ENCODE measurements at regions not wholly inside any gene's neighbourhood (a gene's known extent, or its start where the extent isn't known, plus 50 kb on each side); places are given as distances from the start of the nearest gene placed in this dataset.
"Not testable (repeated sequence)": the region's sequence is repeated elsewhere in the genome, so short reads cannot be mapped to it uniquely, and the experiment has no call there.

- peaks cover 3 to 21% (median 12%) of the 10 kb centered on the region in 5 donors for H3K27me3 Mint-ChIP-seq
- H3K4me1 Mint-ChIP-seq: no peaks in the 10 kb centered on the region
- no peak overlapping the region for H3K4me3 Mint-ChIP-seq
- H3K36me3 Mint-ChIP-seq: no peaks in the 10 kb centered on the region
- POLR2A ChIA-PET: no interaction called here
- DNase-seq (no peak), ATAC-seq (no peak)
- H3K27ac Mint-ChIP-seq: no peak overlapping the region
- peaks cover 0 to 5% (median 0%) of the 10 kb centered on the region in 9 donors for H3K9me3 Mint-ChIP-seq
Measured at GRCh38 chr1:176323472-176323871, 116.4 kb upstream of the COP1 start.

GRCh38 chr1:176315519-176316220, 108.6 kb upstream of the COP1 start:
- Mint-ChIP-seq H3K27ac (no peak overlapping the region), H3K9me3 (peaks cover 0 to 26% (median 12%) of the 10 kb centered on the region in 9 donors), H3K4me1 (no peaks in the 10 kb centered on the region), H3K27me3 (peaks cover 0 to 10% (median 0%) of the 10 kb centered on the region in 5 donors), H3K4me3 (no peak overlapping the region), H3K36me3 (peaks cover 0 to 10% (median 0%) of the 10 kb centered on the region in 3 donors)
- DNase-seq (no peak), ATAC-seq (no peak)
- POLR2A ChIA-PET: no interaction called here

GRCh38 chr1:176296602-176297001, 89.5 kb upstream of the COP1 start:
- DNase-seq, POLR2A ChIA-PET, H3K4me3 Mint-ChIP-seq, H3K4me1 Mint-ChIP-seq, H3K27ac Mint-ChIP-seq, ATAC-seq, H3K27me3 Mint-ChIP-seq: not testable (repeated sequence)
- Mint-ChIP-seq H3K9me3 (peaks cover 17 to 76% (median 54%) of the 10 kb centered on the region in 9 donors), H3K36me3 (peaks cover 0 to 32% (median 12%) of the 10 kb centered on the region in 3 donors)

GRCh38 chr1:176285996-176286395, 78.9 kb upstream of the COP1 start:
- POLR2A ChIA-PET: no interaction called here
- DNase-seq (no peak), ATAC-seq (no peak)
- Mint-ChIP-seq H3K27me3 (peaks cover 8 to 39% (median 17%) of the 10 kb centered on the region in 5 donors), H3K9me3 (peaks cover 22 to 62% (median 41%) of the 10 kb centered on the region in 9 donors), H3K27ac (no peak overlapping the region), H3K4me3 (no peak overlapping the region), H3K36me3 (peaks cover 2 to 42% (median 17%) of the 10 kb centered on the region in 3 donors), H3K4me1 (no peaks in the 10 kb centered on the region)

- H3K4me1 Mint-ChIP-seq: no peaks in the 10 kb centered on the region
- ATAC-seq: no peak
Measured at GRCh38 chr1:176271572-176271971, 64.5 kb upstream of the COP1 start.

More at GRCh38 chr1:176271572-176271971, 64.5 kb upstream of the COP1 start:
- DNase-seq: no peak
- Mint-ChIP-seq H3K36me3 (peaks cover 0 to 2% (median 0%) of the 10 kb centered on the region in 3 donors), H3K27ac (no peak overlapping the region), H3K27me3 (no peaks in the 10 kb centered on the region), H3K9me3 (peaks cover 0 to 2% (median 0%) of the 10 kb centered on the region in 9 donors), H3K4me3 (no peak overlapping the region)
- POLR2A ChIA-PET: no interaction called here

Measured in naive thymus-derived CD8-positive, alpha-beta T cell (primary cell).